Fibroblast of villous mesenchyme (primary cell): ENCODE measurements at regions not wholly inside any gene's neighbourhood (a gene's known extent, or its start where the extent isn't known, plus 50 kb on each side); places are given as distances from the start of the nearest gene placed in this dataset.

ENCODE experiments used
- DNase-seq: peaks from one replicate; pipeline ENCODE4 v3.0.0-alpha.2; 2010; ENCODE audit warnings: low read depth
- H3K4me3 ChIP-seq: 2 replicates; pipeline ENCODE4 v1.5.1; 2011; ENCODE audit warnings: low read depth, mild to moderate bottlenecking, low read length
- TF ChIP-seq, protein P1 (sequence below): IDR thresholded peaks from 2 replicates; pipeline ENCODE4 v1.5.1; 2012; ENCODE audit warnings: low read depth, mild to moderate bottlenecking, low read length; ENCODE audit not compliant: insufficient read depth

DNA sequence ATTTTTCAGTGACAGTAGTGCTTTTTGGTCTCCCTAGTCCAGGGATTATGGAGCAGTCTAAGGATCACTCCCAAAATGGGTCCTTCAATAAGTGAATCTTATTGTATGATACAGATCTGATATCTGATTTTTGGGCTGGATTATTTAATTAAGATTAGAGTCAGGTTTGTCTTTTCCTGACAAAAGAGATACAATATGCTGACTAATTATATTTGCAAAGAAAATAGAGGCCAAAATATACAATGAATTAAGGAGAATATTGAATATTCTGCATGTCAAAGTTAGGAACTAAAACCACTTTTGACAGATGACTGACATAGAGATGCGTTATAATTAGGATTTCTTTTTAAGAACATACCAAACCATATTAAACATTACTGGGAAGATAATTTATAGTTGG, 175.2 kb downstream of the FOXG1 start:
- DNase-seq = no peak
- TF ChIP-seq, protein P1, sequence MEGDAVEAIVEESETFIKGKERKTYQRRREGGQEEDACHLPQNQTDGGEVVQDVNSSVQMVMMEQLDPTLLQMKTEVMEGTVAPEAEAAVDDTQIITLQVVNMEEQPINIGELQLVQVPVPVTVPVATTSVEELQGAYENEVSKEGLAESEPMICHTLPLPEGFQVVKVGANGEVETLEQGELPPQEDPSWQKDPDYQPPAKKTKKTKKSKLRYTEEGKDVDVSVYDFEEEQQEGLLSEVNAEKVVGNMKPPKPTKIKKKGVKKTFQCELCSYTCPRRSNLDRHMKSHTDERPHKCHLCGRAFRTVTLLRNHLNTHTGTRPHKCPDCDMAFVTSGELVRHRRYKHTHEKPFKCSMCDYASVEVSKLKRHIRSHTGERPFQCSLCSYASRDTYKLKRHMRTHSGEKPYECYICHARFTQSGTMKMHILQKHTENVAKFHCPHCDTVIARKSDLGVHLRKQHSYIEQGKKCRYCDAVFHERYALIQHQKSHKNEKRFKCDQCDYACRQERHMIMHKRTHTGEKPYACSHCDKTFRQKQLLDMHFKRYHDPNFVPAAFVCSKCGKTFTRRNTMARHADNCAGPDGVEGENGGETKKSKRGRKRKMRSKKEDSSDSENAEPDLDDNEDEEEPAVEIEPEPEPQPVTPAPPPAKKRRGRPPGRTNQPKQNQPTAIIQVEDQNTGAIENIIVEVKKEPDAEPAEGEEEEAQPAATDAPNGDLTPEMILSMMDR = no peak
- no peak overlapping the region for H3K4me3 ChIP-seq

DNA sequence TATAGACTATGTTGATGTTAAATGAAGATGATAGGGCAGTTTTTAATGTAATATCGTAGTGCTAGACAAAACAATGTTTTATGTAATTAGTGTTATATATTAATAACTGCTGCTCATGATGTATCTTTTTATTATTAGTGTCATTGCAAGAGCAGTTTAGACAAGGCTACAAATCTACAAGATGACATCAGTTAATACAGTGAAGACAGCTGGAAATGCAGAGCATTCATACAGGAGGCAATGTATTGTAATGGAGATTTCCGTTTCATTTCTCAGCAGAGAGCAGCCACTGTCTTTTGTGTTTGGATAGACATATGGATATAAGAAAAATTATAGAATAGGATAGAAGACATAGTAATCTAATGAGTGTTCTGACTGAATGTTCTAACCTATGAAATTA, 178.0 kb downstream of the FOXG1 start:
- H3K4me3 ChIP-seq = no peak overlapping the region
- TF ChIP-seq, protein P1 = no peak
- DNase-seq = no peak

DNA sequence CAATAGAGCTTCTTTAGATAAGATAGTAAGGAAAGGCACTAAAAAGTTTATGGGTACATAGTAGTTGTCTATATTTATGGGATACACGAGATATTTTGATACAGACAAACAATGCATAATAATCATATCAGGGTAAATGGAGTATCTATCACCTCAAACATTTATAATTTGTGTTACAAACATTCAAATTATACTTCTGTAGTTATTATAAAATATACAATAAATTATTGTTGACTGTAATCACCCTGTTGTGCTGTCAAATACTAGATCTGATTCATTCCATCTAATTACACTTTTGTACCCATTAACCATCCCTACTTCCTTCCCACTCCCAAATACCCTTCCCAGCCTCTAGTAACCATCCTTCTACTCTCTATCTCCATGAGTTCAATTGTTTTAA, 179.7 kb downstream of the FOXG1 start:
- H3K4me3 ChIP-seq = no peak overlapping the region
- TF ChIP-seq, protein P1 = no peak
- DNase-seq = no peak

DNA sequence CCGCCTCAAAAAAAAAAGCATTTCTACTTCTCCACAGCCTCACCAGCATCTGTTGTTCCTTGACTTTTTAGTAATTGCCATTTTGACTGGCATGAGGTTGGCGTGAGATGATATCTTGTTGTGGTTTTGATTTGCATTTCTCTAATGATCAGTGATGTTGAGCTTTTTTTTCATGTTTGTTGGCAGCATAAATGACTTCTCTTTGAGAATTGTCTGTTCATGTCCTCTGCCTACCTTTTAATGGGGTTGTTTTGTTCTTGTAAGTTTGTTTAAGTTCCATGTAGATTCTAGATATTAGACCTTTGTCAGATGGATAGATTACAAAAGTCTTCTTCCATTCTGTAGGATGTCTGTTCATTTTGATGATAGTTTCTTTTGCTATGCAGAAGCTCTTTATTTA, 182.9 kb downstream of the FOXG1 start:
- DNase-seq = no peak
- H3K4me3 ChIP-seq = no peak overlapping the region
- TF ChIP-seq, protein P1 = no peak

DNA sequence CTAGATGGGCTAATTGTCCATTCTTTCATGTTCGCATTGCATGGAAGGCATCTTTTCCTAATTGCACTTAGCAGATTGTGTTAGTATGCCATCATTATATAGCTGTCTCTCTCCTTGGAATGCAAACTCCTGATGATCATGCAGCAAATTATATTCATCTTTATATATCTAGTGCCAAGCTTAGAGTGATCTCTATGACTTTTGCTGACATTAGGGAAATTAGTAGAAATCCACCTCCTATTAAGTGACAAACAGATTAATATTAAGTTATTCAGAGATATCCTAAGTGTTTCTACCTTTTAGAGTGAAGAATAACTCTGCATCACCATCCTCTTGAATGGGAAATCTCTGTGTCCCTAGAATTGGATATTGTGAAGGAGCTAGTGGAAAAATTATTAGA, 185.6 kb downstream of the FOXG1 start:
- H3K4me3 ChIP-seq = no peak overlapping the region
- TF ChIP-seq, protein P1 = no peak
- no peak for DNase-seq

DNA sequence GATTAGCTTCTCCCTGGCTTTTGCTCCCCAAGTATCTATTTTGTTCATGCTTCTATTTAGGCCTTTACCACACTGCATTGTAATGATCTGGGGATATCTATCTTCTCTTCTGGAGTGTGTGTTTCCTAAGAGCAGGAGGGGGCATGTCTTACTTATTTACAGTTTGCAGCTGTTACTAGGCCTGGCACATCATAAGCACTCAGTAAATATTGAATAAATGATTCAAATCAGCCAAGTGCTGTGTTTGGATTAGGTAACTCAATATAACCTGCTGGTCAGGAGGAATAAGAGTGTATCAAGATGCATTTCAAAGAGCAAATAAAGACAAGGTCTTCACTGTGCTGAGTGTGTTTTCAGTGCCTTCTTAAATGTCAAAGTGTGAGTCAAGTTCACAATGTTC, 186.1 kb downstream of the FOXG1 start:
- no peak overlapping the region for H3K4me3 ChIP-seq
- TF ChIP-seq, protein P1 = no peak
- no peak for DNase-seq

DNA sequence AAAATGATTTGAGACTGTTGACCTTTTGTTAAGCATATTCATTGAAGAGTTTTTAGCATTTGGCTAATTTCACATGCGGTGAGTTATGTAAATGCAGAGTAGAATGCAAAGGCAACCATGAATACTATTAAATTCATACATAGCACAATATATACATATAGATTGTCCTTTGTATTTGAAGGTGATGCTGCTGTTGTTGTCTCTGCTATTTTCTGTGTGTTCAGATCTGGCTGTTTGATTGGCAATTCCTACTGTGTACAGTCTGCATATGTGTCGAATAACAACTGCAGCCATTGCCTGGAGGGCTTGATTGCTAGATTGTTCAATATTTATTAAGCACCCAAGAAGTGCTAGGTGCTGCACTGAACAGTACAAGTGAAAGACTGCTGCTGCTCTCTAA, 187.4 kb downstream of the FOXG1 start:
- no peak overlapping the region for H3K4me3 ChIP-seq
- no peak for DNase-seq
- TF ChIP-seq, protein P1 = no peak
